ENCODE measurements at regions not wholly inside any gene's neighbourhood (a gene's known extent, or its start where the extent isn't known, plus 50 kb on each side); places are given as distances from the start of the nearest gene placed in this dataset.

DNA sequence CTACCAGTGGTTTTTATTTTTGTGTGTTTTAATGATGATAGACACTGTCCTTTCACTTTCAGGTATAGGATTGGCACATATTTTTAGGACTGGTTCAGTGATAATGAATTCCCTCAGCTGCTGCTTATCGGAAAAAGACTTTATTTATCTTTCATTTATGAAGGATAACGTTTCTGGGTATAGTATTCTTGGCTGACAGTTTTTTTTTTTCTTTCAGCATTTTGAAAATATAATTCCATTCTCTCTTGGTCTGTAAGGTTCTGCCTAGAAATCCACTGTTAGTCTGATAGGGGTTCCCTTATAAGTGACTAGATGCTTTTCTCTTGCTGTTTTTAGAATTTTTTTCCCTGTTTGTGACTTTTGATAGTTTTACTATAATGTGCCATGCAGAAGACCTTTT lies 313.1 kb downstream of the TENT5A start:
- TF ChIP-seq, protein P1, sequence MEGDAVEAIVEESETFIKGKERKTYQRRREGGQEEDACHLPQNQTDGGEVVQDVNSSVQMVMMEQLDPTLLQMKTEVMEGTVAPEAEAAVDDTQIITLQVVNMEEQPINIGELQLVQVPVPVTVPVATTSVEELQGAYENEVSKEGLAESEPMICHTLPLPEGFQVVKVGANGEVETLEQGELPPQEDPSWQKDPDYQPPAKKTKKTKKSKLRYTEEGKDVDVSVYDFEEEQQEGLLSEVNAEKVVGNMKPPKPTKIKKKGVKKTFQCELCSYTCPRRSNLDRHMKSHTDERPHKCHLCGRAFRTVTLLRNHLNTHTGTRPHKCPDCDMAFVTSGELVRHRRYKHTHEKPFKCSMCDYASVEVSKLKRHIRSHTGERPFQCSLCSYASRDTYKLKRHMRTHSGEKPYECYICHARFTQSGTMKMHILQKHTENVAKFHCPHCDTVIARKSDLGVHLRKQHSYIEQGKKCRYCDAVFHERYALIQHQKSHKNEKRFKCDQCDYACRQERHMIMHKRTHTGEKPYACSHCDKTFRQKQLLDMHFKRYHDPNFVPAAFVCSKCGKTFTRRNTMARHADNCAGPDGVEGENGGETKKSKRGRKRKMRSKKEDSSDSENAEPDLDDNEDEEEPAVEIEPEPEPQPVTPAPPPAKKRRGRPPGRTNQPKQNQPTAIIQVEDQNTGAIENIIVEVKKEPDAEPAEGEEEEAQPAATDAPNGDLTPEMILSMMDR (IDR thresholded peaks at IDR 0.05), result no peak
- TF ChIP-seq POLR2AphosphoS5 (IDR thresholded peaks at IDR 0.05; ENCODE audit: insufficient read depth in 1 of 2, low read depth in 1 of 2), result no peak
